ENCODE measurements at regions not wholly inside any gene's neighbourhood (a gene's known extent, or its start where the extent isn't known, plus 50 kb on each side); places are given as distances from the start of the nearest gene placed in this dataset.
"Not testable (repeated sequence)": the region's sequence is repeated elsewhere in the genome, so short reads cannot be mapped to it uniquely, and the experiment has no call there.

GRCh38 chr7:125391921-125392320 is 462.3 kb upstream of the POT1 start:
- DNase-seq (ENCODE audit: low read depth, low spot score): no peak

GRCh38 chr7:125390981-125391380 is 461.4 kb upstream of the POT1 start:
- no peak for DNase-seq (ENCODE audit: low read depth, low spot score)

DNA sequence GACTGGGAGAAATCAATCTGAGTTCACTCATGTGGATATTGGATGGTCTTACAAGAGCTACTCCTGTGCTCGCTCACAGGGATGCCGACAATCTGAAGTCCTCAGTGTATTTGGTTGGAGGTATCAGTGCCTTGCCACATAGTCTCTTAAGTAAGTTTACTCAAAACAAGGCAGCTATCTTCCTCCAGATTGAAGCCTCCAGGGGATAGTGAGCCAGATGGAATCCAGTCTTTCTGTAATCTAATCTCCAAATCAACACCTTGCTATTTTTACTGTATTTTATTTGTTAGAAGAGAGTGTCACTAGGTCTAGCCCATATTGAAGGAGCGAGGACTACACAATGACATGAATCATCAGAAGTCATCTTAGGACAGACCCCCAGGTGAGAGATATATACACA is 456.6 kb upstream of the POT1 start:
- no peak for DNase-seq (ENCODE audit: low read depth, low spot score)

DNA sequence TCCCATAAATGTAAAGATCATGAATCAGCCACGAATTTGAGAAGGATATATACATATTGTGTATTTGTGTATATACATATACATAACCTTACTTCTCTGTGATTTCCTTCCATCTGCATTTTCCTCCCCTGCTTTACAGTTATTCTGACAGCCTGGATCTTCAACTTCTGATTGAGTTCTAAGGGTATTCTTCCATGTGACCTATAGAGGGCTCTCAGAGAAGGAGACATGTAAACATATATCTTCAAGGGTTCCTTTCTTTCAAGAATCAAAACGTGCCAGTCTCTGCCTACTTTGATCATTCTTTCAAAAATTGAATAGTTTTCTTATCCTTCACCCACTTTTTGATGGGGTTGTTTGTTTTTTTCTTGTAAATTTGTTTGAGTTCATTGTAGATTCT is 453.7 kb upstream of the POT1 start:
- DNase-seq (ENCODE audit: low read depth, low spot score): no peak

DNA sequence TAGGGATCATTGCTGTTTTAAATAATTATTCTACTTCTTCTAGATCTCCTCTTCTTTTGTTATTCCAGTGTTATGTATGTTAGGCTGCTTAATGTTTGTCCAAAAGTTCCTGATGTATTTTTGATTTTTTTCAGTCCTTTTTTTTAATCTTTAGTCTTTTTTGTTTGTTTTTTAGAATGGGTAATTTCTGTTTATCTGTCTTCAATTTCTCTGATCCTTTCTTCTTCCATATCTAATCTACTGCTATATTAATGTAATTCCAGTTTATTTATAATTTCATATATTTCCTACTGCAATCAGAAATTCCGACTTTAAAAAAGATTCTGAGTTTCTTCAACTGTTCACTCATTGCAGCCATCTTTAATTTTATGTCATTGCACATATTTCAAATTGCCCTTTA is 452.8 kb upstream of the POT1 start:
- no peak for DNase-seq (ENCODE audit: low read depth, low spot score)

DNA sequence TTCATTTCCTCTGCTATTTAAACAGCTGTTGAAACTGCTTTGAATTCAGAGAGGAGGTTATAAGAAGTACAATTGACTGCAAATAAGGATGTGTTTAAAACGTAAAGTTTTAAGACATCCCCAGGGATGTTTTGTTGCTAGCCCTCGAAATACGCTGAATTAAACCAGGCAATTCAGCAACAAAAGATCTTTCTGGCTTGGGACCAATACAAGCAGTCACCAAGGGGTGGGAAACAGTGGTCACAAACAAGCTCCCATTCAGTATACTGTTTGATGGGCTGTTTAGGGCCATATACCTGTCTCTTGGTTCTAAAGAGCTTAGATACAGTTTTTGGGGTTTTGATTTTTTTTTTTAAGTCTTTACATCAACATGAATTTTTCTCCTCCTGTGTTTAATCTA is 446.3 kb upstream of the POT1 start:
- DNase-seq (ENCODE audit: low read depth, low spot score): no peak

DNA sequence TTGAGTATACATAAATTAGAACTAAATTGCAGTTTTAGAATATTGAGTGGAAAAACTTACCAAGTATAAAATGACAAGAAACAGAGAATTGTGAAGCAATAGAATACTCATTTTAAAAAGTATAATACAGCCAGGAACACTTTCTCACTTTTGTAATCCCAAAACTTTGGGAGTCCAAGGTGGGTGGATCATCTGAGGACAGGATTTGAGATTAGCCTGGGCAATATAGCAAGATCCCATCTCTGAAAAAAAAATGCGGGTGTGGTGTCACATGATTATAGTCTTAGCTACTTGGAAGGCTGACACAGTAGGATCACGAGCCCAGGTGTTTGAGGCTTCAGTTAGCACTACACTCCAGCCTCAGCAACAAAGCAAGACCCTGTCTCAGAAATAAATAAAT is 440.9 kb upstream of the POT1 start:
- DNase-seq (ENCODE audit: low read depth, low spot score): no peak

GRCh38 chr7:125363873-125364272 is 434.2 kb upstream of the POT1 start:
- no peak for DNase-seq (ENCODE audit: low read depth, low spot score)

DNA sequence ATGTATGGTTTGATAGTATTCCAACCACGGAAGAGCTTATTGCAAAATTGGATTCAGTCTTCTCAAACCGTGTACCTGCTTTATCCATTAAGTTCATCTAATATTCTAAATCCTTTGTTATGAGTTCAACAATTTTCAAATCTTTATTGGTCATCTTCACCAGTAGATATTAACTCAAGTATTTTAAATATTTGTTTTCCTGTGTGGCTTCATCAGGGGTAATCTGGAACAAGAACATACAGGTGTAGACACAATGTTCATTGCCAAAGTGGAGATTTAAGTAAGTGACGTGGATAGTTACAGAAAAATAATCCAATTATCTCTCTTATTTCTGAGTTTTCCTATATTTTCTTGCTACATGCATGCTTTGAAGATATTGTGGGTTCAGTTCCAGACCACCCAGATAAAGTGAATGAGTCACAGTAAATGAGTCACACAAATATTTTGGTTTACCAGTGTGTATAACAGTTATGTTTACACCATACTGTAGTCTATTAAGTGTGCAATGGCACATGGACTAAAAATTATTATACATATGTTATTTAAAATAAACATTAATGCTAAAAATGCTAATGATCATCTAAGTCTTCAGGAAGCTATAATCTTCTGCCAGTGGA is 429.0 kb upstream of the POT1 start:
- DNase-seq (ENCODE audit: low read depth, low spot score): no peak

DNA sequence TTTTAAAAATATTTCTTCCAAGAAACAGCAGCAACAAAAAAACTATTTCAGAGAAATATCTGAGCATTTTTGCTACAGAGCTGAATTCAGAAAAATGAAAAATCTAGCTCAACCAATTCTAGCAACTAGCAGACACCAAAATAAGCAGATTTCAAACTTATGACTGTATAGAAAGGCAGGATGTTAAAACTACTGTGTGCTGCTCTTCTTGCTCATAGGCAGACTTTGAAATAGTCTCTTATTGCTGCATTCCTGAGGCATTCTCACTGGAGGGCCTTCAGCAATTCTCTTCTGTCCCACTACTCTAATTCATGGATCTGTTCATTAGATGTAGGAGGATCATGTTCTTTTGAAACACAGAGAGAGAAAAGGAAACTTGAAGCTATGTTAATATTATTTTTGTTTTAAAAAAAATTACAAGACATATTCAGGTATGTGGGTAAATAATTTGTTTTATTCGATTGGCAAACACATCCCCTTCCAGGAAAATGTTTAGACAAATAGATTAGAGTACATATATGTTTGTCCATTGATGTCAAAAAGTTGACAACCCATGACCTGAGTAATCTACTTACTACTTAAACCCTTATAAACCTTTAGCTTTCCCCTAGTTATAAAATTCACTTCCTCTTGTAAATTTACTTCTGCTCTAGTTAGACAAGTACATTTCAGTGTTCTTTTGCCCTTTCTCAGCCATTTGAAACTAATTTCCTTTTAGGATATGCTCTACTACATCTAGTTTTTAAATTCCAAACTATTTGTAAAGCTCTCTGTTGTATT is 428.2 kb upstream of the POT1 start:
- DNase-seq (ENCODE audit: low read depth, low spot score): no peak

GRCh38 chr7:125355899-125356298 is 426.3 kb upstream of the POT1 start:
- peak; percentile 30 for DNase-seq (ENCODE audit: low read depth, low spot score)

DNA sequence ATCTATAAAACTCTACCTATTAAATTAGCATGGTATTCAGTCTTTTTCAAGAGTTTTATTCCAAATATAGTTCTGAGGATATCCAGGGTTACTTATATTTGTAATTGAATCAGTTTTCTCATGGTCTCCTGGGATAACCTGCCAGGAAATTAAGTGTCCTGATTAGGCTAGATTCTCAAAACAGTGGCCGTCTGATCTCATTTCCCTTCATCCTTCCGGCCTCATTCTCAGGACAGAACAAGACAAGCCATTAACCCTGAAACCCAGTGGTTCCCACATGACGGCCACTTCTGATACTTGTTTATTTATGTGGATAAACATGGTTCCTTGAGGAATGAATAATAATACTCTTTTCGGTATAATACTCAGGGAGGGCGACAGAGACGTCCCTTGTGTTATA is 417.6 kb upstream of the POT1 start:
- no peak for DNase-seq (ENCODE audit: low read depth, low spot score)

GRCh38 chr7:125338110-125338509 is 408.5 kb upstream of the POT1 start:
- no peak for DNase-seq (ENCODE audit: low read depth, low spot score)

DNA sequence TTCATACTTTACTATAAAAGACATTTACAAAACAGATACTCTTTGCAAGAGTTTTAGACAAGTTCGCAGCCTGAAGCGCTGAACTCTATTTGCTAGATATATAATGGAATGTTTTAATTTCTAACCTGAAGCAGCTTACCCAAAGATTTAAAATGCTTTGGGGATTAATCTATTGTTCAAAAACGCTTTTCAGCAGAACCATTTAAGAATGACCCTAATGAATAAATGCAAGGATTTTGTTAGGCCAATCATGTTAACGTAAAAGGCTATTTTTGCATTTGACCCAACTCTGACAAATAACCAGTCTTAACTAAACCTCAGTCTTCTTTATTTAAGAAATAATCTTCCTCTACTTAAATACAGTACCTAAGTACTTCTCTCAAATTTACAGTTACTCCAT is 406.7 kb upstream of the POT1 start:
- DNase-seq (ENCODE audit: low read depth, low spot score): no peak

DNA sequence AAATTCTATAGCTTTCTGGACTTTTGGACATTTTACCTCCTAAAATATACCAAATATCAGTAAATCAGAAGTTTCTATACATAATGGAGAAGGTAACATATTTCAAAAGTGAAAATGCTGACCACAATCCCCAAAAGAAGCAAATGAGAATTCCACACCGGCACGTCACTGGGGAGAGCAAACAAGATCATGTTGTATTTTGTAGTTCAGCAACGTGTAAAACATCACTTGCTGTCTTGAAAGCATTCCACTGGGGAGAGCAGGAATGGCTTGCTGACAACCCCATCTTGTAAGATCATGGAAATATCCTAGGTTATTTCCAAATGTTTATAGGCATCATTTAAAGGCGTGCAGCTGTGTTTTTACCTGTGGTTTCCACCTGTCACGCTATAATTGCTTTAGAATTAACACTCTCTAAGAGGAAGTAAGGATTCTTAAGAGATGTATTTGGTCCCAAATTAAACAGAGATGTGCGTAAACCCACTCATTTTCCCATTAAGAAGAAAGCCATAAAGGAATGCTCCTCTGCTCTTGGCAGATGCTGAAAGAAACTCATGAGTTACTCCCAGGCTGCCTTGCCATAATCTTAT is 397.1 kb upstream of the POT1 start:
- no peak for DNase-seq (ENCODE audit: low read depth, low spot score)

DNA sequence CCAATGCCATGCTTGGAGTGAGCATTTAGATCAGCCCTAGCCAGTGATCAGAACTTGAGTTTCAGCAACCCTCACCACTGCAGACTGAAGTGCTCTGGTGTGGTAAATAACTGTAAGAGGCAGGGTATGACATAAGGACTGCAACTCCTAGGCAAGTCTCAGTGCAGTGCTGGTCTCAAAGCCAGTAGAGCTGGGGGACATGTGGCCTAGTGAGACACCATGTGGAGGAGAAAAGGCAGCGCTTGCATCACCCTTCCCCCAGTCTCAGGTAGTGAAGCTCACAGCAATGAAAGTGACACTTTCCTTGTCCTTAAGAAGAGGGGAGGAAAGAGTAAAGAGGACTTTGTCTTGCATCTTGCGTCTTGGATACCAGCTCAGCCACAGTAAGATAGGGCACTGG is 386.8 kb upstream of the POT1 start:
- DNase-seq (ENCODE audit: low read depth, low spot score): no peak

- DNase-seq (ENCODE audit: low read depth, low spot score): no peak
Measured at GRCh38 chr7:125299003-125299765, 369.6 kb upstream of the POT1 start.

DNA sequence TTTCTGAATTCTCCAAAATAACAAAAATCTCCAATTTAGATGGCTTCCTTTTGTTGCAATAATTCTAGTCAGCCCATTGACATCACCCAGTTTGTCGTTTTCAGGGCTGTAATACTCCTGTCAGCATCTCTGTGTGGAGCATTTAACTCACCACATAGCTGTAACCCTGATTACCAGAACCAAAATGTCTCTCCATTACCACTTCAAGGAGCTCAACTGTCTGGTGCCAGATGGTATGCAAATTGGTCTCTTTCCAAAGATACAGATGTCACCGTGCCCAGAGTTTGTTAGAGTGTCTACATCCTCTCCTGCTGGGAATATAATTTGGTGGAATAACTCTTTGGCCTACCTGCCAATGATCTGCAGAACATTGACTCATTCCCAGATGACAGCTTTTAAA is 350.3 kb upstream of the POT1 start:
- no peak for DNase-seq (ENCODE audit: low read depth, low spot score)

DNA sequence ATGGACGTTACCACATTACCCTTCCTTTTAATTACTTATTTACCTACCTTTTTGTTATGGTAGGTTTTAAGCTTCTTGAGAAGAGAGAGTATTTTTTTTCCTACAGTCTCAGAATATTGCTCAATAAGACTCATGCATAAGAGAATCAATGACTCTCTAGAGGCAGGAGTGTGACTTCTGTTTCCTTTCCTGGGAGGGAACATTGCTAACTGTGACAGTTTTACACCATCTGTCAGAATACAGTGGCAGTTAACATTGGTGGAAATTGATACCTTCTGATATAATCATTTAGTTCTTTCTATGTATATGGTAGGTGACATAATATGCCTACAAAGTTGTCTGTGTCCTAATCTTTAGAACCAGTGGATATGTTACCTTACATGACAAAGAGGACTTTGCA is 348.7 kb upstream of the POT1 start:
- DNase-seq (ENCODE audit: low read depth, low spot score): no peak

DNA sequence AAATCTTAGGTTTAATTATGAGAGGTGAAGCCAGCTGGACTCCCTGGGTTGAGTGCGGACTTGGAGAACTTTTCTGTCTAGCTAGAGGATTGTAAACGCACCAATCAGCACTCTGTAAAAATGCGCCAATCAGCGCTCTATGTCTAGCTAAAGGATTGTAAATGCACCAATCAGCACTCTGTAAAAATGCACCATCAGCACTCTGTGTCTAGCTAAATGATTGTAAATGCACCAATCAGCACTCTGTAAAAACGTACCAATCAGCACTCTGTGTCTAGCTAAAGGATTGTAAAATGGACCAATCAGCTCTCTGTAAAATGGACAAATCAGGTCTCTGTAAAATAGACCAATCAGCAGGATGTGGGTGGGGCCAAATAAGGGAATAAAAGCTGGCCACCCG is 345.1 kb upstream of the POT1 start:
- not testable (repeated sequence) for DNase-seq (ENCODE audit: low read depth, low spot score)

DNA sequence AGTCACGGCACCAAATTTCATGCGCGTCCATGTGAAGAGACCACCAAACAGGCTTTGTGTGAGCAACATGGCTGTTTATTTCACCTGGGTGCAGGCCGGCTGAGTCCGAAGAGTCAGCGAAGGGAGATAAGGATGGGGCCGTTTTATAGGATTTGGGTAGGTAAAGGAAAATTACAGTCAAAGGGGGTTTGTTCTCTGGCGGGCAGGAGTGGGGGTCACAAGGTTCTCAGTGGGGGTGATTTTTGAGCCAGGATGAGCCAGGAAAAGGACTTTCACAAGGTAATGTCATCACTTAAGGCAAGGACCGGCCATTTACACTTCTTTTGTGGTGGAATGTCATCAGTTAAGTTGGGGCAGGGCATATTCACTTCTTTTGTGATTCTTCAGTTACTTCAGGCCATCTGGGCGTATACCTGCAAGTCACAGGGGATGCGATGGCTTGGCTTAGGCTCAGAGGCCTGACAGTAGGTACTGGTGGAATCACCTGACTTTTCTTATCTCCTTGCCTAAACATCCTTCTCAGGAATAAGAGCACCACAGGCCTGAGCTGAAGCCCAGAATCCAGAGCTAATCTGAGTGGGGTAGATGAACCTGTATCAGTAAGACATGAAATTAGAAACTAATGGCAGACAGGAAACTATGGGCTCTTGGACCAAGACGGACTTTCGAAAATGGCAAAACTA is 334.7 kb upstream of the POT1 start:
- DNase-seq (ENCODE audit: low read depth, low spot score): not testable (repeated sequence)

Data from pulmonary artery endothelial cell (primary cell).